ENCODE measurements at regions not wholly inside any gene's neighbourhood (a gene's known extent, or its start where the extent isn't known, plus 50 kb on each side); places are given as distances from the start of the nearest gene placed in this dataset.
A peak's percentile ranks its signal among the peaks of the same experiment; 100 is the strongest.
"Not testable (repeated sequence)": the region's sequence is repeated elsewhere in the genome, so short reads cannot be mapped to it uniquely, and the experiment has no call there.

- DNase-seq (ENCODE audit: low read depth) (no peak), FAIRE-seq (no peak)
- TF ChIP-seq, protein P1, sequence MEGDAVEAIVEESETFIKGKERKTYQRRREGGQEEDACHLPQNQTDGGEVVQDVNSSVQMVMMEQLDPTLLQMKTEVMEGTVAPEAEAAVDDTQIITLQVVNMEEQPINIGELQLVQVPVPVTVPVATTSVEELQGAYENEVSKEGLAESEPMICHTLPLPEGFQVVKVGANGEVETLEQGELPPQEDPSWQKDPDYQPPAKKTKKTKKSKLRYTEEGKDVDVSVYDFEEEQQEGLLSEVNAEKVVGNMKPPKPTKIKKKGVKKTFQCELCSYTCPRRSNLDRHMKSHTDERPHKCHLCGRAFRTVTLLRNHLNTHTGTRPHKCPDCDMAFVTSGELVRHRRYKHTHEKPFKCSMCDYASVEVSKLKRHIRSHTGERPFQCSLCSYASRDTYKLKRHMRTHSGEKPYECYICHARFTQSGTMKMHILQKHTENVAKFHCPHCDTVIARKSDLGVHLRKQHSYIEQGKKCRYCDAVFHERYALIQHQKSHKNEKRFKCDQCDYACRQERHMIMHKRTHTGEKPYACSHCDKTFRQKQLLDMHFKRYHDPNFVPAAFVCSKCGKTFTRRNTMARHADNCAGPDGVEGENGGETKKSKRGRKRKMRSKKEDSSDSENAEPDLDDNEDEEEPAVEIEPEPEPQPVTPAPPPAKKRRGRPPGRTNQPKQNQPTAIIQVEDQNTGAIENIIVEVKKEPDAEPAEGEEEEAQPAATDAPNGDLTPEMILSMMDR (IDR thresholded peaks at IDR 0.05; ENCODE audit: insufficient read depth, low read length, severe bottlenecking): no peak
- Histone ChIP-seq H3K27me3 (ENCODE audit: control insufficient read depth, insufficient read depth, low read length) (peaks cover 2% of the 10 kb centered on the region), H3K4me3 (ENCODE audit: low read depth, low read length) (no peak overlapping the region), H3K36me3 (ENCODE audit: control insufficient read depth, insufficient read depth, low read length) (no peaks in the 10 kb centered on the region)
These were observed 172.1 kb downstream of the TBC1D2B start for GRCh38 chr15:77905301-77905920.

DNA sequence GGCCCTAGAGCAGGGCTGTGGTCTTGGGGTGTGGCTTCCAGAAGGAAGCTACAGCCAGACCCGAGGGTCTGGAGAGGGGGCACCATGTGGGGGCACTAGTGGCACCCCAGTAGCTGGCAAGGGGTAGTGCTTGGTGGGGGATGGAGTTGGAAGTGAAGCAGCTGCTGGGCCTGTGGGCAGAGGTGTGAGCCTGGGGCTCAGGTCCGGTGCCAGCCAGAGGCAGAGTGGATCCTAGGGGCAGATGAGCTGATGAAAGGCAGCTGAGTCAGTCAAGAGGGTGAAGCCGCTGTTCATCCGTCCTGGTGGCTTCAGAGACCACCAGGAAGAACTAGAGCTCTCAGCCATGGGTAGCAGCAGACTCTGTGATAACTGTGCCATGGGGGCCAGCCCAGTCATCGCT is 172.6 kb downstream of the TBC1D2B start:
- DNase-seq (ENCODE audit: low read depth) (no peak), FAIRE-seq (no peak)
- H3K4me3 ChIP-seq (ENCODE audit: low read depth, low read length): no peak overlapping the region
- H3K27me3 ChIP-seq (ENCODE audit: control insufficient read depth, insufficient read depth, low read length): peaks cover 2% of the 10 kb centered on the region
- H3K36me3 ChIP-seq (ENCODE audit: control insufficient read depth, insufficient read depth, low read length): no peaks in the 10 kb centered on the region
- TF ChIP-seq, protein P1 (IDR thresholded peaks at IDR 0.05; ENCODE audit: insufficient read depth, low read length, severe bottlenecking): no peak

DNA sequence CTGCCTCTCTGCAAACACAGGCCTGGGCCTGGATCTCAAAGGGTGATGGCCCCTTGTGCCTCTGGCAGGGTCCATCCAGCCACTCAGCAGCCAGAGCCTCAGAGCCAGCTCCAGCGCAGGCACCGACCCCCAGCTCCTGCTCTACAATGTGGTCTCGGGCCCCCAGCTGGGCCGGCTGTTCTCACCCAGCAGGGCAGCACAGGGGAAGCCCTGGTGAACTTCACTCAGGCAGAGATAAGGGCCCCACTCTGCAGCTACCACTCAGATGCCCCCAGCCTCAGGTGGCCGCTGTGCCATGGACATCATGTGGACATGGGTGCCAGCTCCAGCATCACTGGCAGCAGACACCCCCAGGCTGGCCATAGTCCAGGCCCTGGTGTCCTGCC is 173.1 kb downstream of the TBC1D2B start:
- peaks cover 2% of the 10 kb centered on the region for H3K27me3 ChIP-seq (ENCODE audit: control insufficient read depth, insufficient read depth, low read length)
- TF ChIP-seq, protein P1 (IDR thresholded peaks at IDR 0.05; ENCODE audit: insufficient read depth, low read length, severe bottlenecking): no peak
- FAIRE-seq (no peak), DNase-seq (ENCODE audit: low read depth) (no peak)
- no peak overlapping the region for H3K4me3 ChIP-seq (ENCODE audit: low read depth, low read length)
- H3K36me3 ChIP-seq (ENCODE audit: control insufficient read depth, insufficient read depth, low read length): no peaks in the 10 kb centered on the region

- H3K36me3 ChIP-seq (ENCODE audit: control insufficient read depth, insufficient read depth, low read length); H3K4me3 ChIP-seq (ENCODE audit: low read depth, low read length); DNase-seq (ENCODE audit: low read depth); FAIRE-seq; H3K27me3 ChIP-seq (ENCODE audit: control insufficient read depth, insufficient read depth, low read length): not testable (repeated sequence)
These were observed 173.6 kb downstream of the TBC1D2B start for GRCh38 chr15:77903761-77904435.

- H3K27me3 ChIP-seq (ENCODE audit: control insufficient read depth, insufficient read depth, low read length); H3K36me3 ChIP-seq (ENCODE audit: control insufficient read depth, insufficient read depth, low read length); DNase-seq (ENCODE audit: low read depth); H3K4me3 ChIP-seq (ENCODE audit: low read depth, low read length); FAIRE-seq: not testable (repeated sequence)
- TF ChIP-seq, protein P1 (IDR thresholded peaks at IDR 0.05; ENCODE audit: insufficient read depth, low read length, severe bottlenecking): peak; percentile 86
These were observed 174.4 kb downstream of the TBC1D2B start for GRCh38 chr15:77902921-77903760.
